ENCODE measurements at regions not wholly inside any gene's neighbourhood (a gene's known extent, or its start where the extent isn't known, plus 50 kb on each side); places are given as distances from the start of the nearest gene placed in this dataset.

DNA sequence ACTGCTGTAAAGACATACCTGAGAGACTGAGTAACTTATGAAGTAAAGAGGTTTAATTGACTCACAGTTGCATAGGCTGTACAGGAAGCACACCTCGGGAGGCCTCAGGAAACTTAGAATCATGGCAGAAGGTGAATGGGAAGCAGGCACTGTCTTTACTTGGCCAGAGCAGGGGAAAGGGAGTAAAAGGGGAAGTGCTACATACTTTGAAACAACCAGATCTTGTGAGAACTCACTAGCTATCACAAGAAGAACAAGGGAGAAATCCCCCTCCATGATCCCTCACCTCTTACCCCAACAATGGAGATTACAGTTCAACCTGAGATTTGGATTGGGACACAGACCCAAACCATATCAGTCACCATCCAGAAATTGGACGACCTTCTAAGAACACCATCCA, 1285.8 kb upstream of the CDH9 start:
- H3K4me3 ChIP-seq (ENCODE audit: low read depth, low read length): no peak overlapping the region
- DNase-seq (ENCODE audit: low read depth): peak; percentile 8
- TF ChIP-seq, protein P1, sequence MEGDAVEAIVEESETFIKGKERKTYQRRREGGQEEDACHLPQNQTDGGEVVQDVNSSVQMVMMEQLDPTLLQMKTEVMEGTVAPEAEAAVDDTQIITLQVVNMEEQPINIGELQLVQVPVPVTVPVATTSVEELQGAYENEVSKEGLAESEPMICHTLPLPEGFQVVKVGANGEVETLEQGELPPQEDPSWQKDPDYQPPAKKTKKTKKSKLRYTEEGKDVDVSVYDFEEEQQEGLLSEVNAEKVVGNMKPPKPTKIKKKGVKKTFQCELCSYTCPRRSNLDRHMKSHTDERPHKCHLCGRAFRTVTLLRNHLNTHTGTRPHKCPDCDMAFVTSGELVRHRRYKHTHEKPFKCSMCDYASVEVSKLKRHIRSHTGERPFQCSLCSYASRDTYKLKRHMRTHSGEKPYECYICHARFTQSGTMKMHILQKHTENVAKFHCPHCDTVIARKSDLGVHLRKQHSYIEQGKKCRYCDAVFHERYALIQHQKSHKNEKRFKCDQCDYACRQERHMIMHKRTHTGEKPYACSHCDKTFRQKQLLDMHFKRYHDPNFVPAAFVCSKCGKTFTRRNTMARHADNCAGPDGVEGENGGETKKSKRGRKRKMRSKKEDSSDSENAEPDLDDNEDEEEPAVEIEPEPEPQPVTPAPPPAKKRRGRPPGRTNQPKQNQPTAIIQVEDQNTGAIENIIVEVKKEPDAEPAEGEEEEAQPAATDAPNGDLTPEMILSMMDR (IDR thresholded peaks at IDR 0.05; ENCODE audit: low read depth, low read length): no peak
- TF ChIP-seq POLR2A (IDR thresholded peaks at IDR 0.05; ENCODE audit: extremely low read depth, insufficient read length) (no peak), MYC (IDR thresholded peaks at IDR 0.05; ENCODE audit: low read depth, low read length) (no peak)
- TF ChIP-seq, protein P2, sequence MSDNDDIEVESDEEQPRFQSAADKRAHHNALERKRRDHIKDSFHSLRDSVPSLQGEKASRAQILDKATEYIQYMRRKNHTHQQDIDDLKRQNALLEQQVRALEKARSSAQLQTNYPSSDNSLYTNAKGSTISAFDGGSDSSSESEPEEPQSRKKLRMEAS (IDR thresholded peaks at IDR 0.05; ENCODE audit: low read depth, low read length): no peak

DNA sequence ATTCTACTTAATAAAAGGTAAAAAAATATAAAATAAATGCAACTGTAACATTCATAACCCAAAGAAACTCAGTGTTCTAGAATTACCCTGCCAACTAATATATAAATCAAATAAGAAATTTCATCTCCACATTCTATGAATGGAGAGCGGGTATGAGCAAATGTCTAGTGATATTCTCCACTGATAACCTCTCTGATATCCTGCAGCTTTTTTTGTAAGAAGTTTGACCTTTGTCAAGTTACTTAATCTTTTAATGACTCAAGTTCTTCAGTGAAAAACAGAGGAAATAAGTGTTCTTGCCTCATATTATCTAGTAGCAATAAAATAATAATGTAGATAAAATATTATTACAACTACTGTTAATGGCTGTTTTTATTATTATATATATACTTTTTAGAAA, 1275.6 kb upstream of the CDH9 start:
- no peak overlapping the region for H3K4me3 ChIP-seq (ENCODE audit: low read depth, low read length)
- TF ChIP-seq, protein P1 (IDR thresholded peaks at IDR 0.05; ENCODE audit: low read depth, low read length): no peak
- TF ChIP-seq MYC (IDR thresholded peaks at IDR 0.05; ENCODE audit: low read depth, low read length): no peak
- no peak for TF ChIP-seq POLR2A (IDR thresholded peaks at IDR 0.05; ENCODE audit: extremely low read depth, insufficient read length)
- TF ChIP-seq, protein P2 (IDR thresholded peaks at IDR 0.05; ENCODE audit: low read depth, low read length): no peak
- DNase-seq (ENCODE audit: low read depth): no peak

DNA sequence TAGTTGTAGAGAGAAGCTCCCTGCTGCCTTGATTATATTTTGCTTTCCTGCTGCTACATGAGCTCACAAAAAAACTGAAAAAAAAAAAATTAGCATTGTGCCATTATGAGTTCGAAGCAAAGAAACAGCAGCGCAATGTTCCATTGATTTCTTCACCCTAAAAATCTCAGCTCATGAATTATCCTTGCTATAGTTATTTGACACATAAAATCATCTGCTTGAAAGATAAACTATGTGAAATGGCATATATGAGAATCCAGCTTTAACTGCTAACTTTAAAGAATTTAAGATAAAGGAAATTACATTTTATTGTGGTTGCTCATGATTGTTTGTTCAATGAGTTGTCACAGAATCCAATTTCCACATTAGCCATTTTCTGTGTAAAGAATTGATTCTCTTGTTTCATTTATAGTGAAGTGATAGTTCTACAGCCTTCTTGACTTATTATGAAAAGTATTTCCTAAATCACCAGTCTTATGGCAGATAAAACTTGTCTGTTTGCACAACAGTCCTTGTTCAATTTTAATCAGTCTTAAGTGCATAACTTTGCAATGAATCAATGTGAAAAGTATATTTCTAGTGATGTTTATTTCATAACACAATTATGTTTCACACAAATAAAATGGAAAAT, 1275.0 kb upstream of the CDH9 start:
- H3K4me3 ChIP-seq (ENCODE audit: low read depth, low read length): no peak overlapping the region
- DNase-seq (ENCODE audit: low read depth): no peak
- TF ChIP-seq MYC (IDR thresholded peaks at IDR 0.05; ENCODE audit: low read depth, low read length): no peak
- TF ChIP-seq, protein P2 (IDR thresholded peaks at IDR 0.05; ENCODE audit: low read depth, low read length): no peak
- TF ChIP-seq POLR2A (IDR thresholded peaks at IDR 0.05; ENCODE audit: extremely low read depth, insufficient read length): no peak
- TF ChIP-seq, protein P1 (IDR thresholded peaks at IDR 0.05; ENCODE audit: low read depth, low read length): no peak

DNA sequence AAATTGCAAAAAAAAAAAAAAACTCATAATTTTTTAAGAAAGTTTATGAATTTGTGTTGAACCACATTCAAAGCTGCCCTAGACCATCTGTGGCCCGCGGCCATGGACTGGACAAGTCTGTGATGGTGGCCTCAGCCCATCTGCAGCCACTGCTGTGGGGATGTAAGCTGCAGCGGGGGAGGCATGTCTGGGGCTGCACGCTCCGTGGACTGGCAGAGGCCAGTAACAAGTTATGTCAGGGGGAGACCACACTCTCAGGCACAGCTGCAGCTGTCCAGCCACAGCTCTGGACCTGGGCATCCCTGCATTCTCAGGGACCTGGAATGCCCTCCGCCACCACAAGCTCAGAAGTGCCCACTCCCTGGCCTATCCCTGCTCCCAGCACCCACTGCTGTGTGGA, 1272.3 kb upstream of the CDH9 start:
- TF ChIP-seq, protein P2 (IDR thresholded peaks at IDR 0.05; ENCODE audit: low read depth, low read length): no peak
- TF ChIP-seq, protein P1 (IDR thresholded peaks at IDR 0.05; ENCODE audit: low read depth, low read length): no peak
- TF ChIP-seq POLR2A (IDR thresholded peaks at IDR 0.05; ENCODE audit: extremely low read depth, insufficient read length) (no peak), MYC (IDR thresholded peaks at IDR 0.05; ENCODE audit: low read depth, low read length) (no peak)
- H3K4me3 ChIP-seq (ENCODE audit: low read depth, low read length): no peak overlapping the region
- DNase-seq (ENCODE audit: low read depth): no peak

DNA sequence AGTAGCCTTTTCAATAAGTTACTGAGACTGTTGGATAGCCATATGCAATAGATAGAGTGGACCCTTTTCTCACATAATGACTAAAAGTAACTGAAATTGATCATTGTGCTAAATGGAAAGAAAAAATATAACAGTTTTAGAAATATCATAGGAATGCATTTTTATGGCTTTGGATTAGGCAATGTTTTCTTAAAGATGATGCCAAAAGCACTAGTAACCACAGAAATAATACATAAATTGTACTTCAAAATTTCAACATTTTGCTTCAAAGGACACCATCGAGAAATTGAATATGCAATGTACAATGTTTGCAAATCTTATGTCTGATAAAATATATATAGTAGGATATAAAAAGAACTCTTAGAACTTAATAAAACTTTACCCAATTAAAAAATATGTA, 1267.5 kb upstream of the CDH9 start:
- H3K4me3 ChIP-seq (ENCODE audit: low read depth, low read length): no peak overlapping the region
- TF ChIP-seq MYC (IDR thresholded peaks at IDR 0.05; ENCODE audit: low read depth, low read length) (no peak), POLR2A (IDR thresholded peaks at IDR 0.05; ENCODE audit: extremely low read depth, insufficient read length) (no peak)
- TF ChIP-seq, protein P1 (IDR thresholded peaks at IDR 0.05; ENCODE audit: low read depth, low read length): no peak
- TF ChIP-seq, protein P2 (IDR thresholded peaks at IDR 0.05; ENCODE audit: low read depth, low read length): no peak
- DNase-seq (ENCODE audit: low read depth): no peak
